ENCODE measurements at regions not wholly inside any gene's neighbourhood (a gene's known extent, or its start where the extent isn't known, plus 50 kb on each side); places are given as distances from the start of the nearest gene placed in this dataset.

GRCh38 chr2:71882949-71883472 is 264.7 kb downstream of the CYP26B1 start (continued):
- TF ChIP-seq ZBTB1 (CRISPR knock-in tag; IDR thresholded peaks at IDR 0.05; ENCODE audit: borderline replicate concordance, low read depth) (no peak; the same call in 1 of the 2 replicates), ERF (CRISPR knock-in tag; IDR thresholded peaks at IDR 0.05) (peak; percentile 89; the same call in 1 of the 2 replicates), TRIM25 (IDR thresholded peaks at IDR 0.05; ENCODE audit: borderline replicate concordance) (no peak), SAFB2 (IDR thresholded peaks at IDR 0.05; ENCODE audit: borderline replicate concordance, low read depth, low read length, severe bottlenecking) (no peak), CEBPZ (IDR thresholded peaks at IDR 0.05; ENCODE audit: borderline replicate concordance, low read depth, low read length) (no peak), CHD2 (IDR thresholded peaks at IDR 0.05; ENCODE audit: low read depth, low read length) (no peak), ELK3 (CRISPR knock-in tag; IDR thresholded peaks at IDR 0.05) (no peak), HLTF (IDR thresholded peaks at IDR 0.05) (peak; percentile 96; the same call in 1 of the 2 replicates), NR2C1 (IDR thresholded peaks at IDR 0.05) (peak; percentile 82), NR2C1 (tag; IDR thresholded peaks at IDR 0.05) (peak; percentile 92), PRPF4 (IDR thresholded peaks at IDR 0.05; ENCODE audit: insufficient read depth, low read depth, low read length, poor library complexity, severe bottlenecking) (no peak), AFF1 (IDR thresholded peaks at IDR 0.05; ENCODE audit: low read depth in 1 of 2, partially characterized antibody in 2 of 2) (peak in 1 of 2 experiments; percentile 95), CEBPG (CRISPR knock-in tag; IDR thresholded peaks at IDR 0.05) (peak; percentile 94), CEBPG (tag; conservative IDR thresholded peaks at IDR 0.05 in 1 of 2, IDR thresholded peaks at IDR 0.05 in 1 of 2) (peak; percentile 95), ARID2 (IDR thresholded peaks at IDR 0.05) (no peak), RCOR1 (IDR thresholded peaks at IDR 0.05; ENCODE audit: borderline replicate concordance in 1 of 2, low read depth in 2 of 2, low read length in 2 of 2) (peak in 1 of 2 experiments; percentile 98; a peak in 2 of 4 replicates), SIN3A (IDR thresholded peaks at IDR 0.05; ENCODE audit: borderline replicate concordance in 2 of 2, control insufficient read depth in 1 of 2, low read depth in 2 of 2, low read length in 2 of 2) (peak in 1 of 2 experiments; percentile 69; a peak in 1 of 4 replicates)

Measured in K562 (cell line).